ENCODE measurements at regions not wholly inside any gene's neighbourhood (a gene's known extent, or its start where the extent isn't known, plus 50 kb on each side); places are given as distances from the start of the nearest gene placed in this dataset.

DNA sequence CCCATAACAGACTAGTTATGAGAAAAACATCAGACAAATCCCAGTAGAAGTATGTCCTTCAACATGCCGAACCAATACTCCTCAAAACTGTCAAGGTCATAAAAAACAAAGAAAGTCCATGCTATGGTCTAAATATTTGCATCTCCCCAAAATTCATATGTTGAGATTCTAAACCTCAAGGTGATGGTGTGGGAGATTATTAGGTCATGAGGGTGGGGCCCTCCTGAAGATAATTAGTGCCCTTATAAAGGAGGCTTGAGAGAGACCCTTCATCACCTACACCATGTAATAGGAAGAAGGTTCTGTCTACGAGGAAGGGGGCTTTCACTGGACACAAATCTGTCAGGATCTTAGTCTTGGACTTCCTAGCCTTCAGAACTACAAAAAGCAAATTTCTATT is 118.6 kb upstream of the GUCY1A2 start:
- DNase-seq: no peak

DNA sequence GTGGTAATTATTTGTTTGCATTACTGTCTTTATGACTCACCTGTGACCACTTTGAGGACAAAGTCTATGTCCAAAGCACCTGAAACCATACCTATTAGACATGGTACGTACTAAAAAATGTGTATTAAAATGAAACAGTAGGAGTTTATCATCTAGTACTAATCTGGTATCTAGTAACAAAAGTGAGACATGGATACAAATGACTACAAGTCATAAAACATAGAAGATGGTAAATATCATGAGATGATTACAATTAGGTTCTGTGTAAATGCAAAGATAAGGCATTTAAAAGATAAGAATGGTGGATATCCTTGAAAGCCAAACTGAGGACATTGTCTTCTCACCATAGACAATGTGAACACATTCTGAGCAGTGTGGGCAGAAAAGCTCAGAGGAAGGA is 113.5 kb upstream of the GUCY1A2 start:
- peak; percentile 73 for DNase-seq

DNA sequence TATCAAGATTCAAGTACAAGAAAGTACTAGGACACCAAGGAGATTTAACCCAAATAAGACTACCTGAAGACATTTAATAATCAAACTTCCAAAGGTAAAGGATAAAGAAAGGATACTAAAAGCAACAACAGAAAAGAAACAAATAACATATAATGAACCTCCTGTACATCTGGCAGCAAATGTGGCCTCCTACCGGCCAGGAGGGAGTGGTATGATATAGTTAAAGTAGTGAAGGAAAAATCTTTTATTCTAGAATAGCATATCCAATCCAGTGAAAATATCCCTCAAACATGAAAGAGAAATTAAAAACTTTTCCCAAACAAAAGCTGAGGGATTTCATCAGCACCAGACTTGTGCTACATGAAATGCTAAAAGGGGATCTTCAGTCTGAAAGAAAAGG is 104.7 kb upstream of the GUCY1A2 start:
- DNase-seq: no peak

DNA sequence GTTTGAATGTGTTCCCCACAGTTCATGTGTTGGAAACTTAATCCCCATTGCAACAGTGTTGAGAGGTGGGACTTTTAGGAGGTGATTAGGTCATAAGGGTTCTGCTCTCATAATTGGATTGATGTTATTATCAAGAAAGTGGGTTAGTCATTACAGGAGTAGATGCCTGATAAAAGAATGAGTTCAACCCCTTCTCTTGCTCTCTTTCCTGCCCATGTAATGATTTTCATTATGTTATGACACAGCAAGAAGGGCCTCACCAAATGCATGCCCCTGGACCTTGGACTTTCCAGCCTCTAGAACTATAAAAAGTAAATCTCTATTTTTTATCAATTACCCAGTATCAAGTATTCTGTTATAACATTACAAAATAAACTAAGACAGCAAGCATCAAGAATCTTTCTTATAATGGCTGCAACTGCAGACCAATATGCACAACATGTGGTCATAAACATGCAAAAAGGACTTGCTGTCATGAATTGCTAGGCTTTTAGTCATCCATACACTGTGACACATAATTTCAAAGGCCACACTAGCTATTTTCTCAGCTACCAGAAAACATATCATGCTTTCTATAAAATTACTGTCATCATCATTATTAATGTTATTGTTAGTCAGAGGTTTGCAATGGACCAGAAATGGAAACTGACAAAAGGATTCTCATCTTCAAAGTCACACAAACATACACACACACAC is 99.9 kb upstream of the GUCY1A2 start:
- DNase-seq: no peak

DNA sequence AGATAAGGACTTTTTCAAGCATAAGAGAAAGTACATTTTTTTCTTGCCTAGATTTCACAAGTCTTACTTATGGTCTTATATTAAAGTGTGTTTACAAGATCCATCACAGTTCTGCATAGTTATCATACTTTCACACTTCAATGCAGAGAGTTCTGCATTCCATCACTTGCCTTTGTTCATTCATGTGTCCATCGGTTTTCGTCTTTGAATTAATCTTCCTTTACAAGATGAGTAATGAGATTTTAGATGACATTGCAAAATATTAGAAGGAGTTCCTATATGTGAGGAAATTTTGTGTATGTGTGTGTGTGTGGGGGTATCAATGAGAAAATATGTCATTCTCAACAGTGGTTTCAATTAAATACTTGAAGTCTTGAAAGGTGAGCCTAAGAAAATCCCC is 98.1 kb upstream of the GUCY1A2 start:
- no peak for DNase-seq

DNA sequence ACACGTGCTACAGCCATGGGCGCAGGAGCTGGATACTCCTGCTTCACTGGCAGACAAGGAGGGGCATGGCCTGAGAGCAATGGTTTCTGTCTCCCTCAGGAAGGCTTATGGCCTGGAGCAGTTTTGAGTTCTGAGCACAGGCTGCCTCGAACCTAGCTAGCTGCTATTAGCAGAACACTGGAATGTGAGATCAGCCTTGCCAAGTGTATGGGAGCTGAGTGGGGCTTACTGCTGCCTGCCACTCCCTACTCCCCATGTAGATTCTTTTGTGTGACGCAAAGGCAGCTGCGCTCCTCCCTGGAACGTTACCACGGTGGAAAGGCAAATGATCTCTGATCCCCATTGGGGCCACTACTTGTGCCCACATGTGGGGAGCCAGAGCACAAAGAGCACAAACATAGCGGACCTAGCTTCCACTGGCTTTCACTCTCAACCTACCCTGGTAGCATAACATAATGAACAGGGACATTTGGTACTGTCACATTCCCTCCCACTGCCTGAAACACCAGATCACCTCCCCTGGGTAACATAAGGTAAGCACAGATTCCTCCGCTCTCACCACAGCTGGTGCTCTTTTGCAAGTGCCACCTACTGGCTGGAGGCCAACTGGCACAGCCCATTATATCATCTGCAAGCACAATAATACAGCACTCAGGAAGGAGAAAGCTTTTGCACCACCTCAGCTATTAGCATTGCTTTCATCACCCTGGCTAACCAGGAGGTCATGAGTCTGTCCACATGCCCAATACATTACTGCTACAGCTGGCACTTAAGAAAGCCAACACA is 84.6 kb upstream of the GUCY1A2 start:
- peak; percentile 8 for DNase-seq

DNA sequence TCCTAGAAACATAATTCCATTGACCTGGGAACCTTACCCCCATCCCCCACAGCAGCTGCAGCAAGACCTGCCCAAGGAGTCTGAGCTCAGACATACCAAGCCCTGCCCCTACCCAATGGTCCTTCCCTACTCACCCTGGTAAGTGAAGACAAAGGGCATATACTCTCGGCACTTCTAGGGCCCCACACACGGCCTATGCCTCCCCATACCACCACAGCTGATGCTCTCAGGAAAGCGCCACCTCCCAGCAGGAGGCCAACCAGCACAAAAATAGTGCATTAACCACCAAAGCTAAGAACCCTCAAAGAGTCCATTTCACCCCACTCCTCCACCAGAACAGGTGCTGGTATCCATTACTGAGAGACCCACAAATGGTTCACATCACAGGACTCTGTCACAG is 74.4 kb upstream of the GUCY1A2 start:
- no peak for DNase-seq

DNA sequence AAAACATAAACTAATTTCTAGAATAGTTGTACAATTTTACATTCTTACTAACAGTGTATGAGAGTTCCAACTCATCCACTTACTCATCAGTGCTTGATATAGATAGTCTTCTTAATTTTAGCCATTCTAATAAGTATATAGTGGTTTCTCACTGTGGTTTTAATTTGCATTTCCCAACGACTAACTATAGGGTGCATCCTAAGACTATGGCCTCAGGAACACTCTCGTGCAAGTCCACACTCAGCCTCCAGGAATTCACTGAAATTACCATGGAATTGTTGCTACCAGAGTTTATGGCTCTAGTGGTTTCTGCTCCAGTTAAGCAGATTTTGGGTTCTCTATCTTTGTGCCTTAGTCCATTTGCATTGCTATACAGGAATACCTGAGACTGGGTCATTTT is 60.1 kb upstream of the GUCY1A2 start:
- peak; percentile 9 for DNase-seq

DNA sequence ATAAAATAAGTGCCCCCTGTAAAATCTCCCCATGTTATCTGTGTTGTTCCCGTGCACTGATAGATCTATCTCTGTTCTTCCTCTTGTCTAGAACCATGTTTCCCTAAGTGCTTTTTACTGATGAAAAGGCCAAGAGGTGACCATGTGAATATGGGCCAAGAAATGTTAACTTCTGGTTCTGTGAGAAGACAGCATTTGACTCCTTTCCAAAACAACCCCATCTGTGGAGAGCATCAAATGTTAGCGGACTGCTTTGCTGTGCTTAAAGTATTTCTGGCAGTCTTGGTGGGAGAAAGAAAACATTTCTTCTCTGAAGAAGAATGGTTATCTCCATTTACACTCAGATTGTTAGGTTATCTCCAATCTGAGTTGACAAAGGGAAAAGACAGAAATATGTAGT is 58.6 kb upstream of the GUCY1A2 start:
- DNase-seq: no peak

DNA sequence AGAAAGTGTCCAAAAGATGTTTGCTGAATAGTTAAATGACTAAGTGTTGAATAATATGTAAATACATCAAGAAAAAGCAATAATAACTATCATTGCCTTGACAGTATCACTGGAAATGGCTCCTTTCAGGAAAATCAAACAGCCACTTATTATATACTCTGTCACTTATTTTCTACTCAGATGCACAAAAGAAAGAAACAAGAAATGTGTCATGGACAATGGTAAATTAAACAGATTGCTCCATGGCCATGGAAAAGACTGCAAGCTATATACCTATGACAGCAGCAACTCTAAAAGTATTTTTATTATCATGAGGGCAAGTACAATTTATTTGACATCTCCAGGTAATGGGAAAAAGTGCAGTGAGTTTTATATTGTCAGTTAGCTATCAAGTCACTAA is 52.9 kb upstream of the GUCY1A2 start:
- DNase-seq: no peak
